ENCODE measurements at regions not wholly inside any gene's neighbourhood (a gene's known extent, or its start where the extent isn't known, plus 50 kb on each side); places are given as distances from the start of the nearest gene placed in this dataset.

DNA sequence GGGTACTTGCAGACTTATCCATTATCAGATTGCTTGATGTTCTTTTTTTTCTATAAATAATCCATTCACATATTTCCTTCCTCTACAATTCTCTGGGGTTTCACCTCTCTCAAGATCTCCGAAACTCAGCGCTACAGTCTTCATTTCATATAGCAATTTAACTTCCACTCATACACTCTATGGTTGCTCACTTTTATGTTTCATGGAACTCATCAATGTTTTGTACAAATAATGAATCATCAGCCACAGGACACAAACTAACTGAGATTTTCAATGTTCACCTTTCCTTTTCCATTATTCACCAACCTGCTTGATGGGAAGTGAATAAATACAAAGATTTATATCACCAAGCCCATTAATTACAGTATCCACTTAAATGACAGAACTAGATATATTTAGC, 534.7 kb downstream of the LRFN5 start:
- ChIA-PET CTCF (no interaction called here), POLR2A (interaction anchor here (1.0 kb wide), 1 partner anchor 15 kb away, joined by 4 read pairs; no protein-coding TSS in a partner anchor)
- TF ChIP-seq, protein P1, sequence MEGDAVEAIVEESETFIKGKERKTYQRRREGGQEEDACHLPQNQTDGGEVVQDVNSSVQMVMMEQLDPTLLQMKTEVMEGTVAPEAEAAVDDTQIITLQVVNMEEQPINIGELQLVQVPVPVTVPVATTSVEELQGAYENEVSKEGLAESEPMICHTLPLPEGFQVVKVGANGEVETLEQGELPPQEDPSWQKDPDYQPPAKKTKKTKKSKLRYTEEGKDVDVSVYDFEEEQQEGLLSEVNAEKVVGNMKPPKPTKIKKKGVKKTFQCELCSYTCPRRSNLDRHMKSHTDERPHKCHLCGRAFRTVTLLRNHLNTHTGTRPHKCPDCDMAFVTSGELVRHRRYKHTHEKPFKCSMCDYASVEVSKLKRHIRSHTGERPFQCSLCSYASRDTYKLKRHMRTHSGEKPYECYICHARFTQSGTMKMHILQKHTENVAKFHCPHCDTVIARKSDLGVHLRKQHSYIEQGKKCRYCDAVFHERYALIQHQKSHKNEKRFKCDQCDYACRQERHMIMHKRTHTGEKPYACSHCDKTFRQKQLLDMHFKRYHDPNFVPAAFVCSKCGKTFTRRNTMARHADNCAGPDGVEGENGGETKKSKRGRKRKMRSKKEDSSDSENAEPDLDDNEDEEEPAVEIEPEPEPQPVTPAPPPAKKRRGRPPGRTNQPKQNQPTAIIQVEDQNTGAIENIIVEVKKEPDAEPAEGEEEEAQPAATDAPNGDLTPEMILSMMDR (IDR thresholded peaks at IDR 0.05; ENCODE audit: insufficient read depth, low read length, missing control alignments): no peak
- H3K4me3 ChIP-seq (ENCODE audit: low read depth, low read length): no peak overlapping the region
- no peak for DNase-seq (ENCODE audit: low read depth, low spot score)

DNA sequence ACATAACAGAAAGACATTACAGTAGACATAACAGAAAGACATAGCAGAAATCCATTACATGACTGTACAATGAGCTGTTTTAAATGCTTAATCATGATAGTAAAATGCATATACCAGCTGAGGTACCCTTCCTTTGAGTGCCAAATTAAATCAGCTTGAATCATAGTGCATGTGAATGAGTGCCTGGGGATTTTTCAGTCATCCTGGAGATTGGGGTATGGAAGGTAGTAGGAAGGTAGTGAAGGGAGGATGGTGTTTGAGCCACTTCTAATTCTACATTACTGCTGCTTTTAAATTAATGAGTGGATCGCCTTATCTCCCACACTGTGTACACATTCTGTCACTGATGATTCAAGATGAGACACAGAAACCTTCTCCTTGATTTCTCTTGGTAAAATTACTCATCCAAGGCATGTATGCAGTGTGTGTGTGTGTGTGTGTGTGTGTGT, 534.2 kb downstream of the LRFN5 start:
- ChIA-PET POLR2A (interaction anchor here (1.0 kb wide), 1 partner anchor 14 kb away, joined by 4 read pairs; no protein-coding TSS in a partner anchor), CTCF (no interaction called here)
- peak; percentile 61 for DNase-seq (ENCODE audit: low read depth, low spot score)
- no peak overlapping the region for H3K4me3 ChIP-seq (ENCODE audit: low read depth, low read length)
- TF ChIP-seq, protein P1 (IDR thresholded peaks at IDR 0.05; ENCODE audit: insufficient read depth, low read length, missing control alignments): no peak

DNA sequence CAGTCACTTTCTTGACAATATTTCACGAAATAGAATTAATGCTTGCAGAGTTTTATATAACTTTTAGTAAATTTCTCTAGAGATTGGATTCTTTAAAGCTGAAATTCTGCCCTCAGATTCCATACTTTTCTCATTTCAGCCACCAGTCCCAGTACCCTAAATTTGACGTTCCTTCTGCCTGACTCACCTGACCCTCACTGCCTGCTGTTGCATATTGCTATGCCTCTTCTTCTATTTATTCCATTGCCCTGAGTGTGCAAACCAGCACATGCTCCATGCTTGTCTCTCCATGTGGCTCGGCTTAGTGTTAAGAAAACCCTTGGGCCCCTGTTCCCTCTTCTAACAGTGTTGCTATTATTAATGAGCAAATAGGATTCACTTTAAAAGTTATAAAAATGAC, 533.3 kb downstream of the LRFN5 start:
- DNase-seq (ENCODE audit: low read depth, low spot score): no peak
- H3K4me3 ChIP-seq (ENCODE audit: low read depth, low read length): no peak overlapping the region
- ChIA-PET POLR2A (no interaction called here), CTCF (no interaction called here)
- TF ChIP-seq, protein P1 (IDR thresholded peaks at IDR 0.05; ENCODE audit: insufficient read depth, low read length, missing control alignments): no peak

DNA sequence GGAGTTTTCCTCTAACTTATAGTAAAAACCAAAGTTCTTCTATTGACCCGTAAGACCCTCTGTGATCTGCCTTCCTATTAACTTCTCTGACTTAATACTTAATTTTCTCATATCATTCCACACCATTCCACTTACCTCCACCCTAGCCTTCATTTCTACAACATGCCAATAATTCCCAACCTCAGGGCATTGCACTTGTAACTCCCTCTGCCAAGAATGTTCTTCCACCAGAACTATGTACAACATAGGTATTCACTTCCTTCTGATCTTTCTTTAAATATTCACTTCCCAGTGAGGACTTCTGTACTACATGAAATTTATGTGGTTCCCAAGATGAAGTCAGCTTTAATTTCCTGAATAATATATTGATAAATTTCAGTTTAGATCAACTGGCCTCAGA, 531.7 kb downstream of the LRFN5 start:
- TF ChIP-seq, protein P1 (IDR thresholded peaks at IDR 0.05; ENCODE audit: insufficient read depth, low read length, missing control alignments): no peak
- ChIA-PET POLR2A (no interaction called here), CTCF (no interaction called here)
- no peak overlapping the region for H3K4me3 ChIP-seq (ENCODE audit: low read depth, low read length)
- no peak for DNase-seq (ENCODE audit: low read depth, low spot score)

- H3K4me3 ChIP-seq (ENCODE audit: low read depth, low read length): no peak overlapping the region
- DNase-seq (ENCODE audit: low read depth, low spot score): no peak
- CTCF ChIA-PET: no interaction called here
- POLR2A ChIA-PET: no interaction called here
- TF ChIP-seq, protein P1 (IDR thresholded peaks at IDR 0.05; ENCODE audit: insufficient read depth, low read length, missing control alignments): no peak
Observed at GRCh38 chr14:42130815-42131214, 524.1 kb downstream of the LRFN5 start.

- POLR2A ChIA-PET: no interaction called here
- no peak overlapping the region for H3K4me3 ChIP-seq (ENCODE audit: low read depth, low read length)
- DNase-seq (ENCODE audit: low read depth, low spot score): no peak
- CTCF ChIA-PET: no interaction called here
- TF ChIP-seq, protein P1 (IDR thresholded peaks at IDR 0.05; ENCODE audit: insufficient read depth, low read length, missing control alignments): no peak
Observed at GRCh38 chr14:42123526-42123925, 516.9 kb downstream of the LRFN5 start.
